CD14-positive monocyte (primary cell): ENCODE measurements at regions not wholly inside any gene's neighbourhood (a gene's known extent, or its start where the extent isn't known, plus 50 kb on each side); places are given as distances from the start of the nearest gene placed in this dataset.

Experiments
- DNase-seq, 3 donors: peaks; one replicate each; pipeline ENCODE4 v3.0.0-alpha.2; 2011 to 2022
- H2AFZ ChIP-seq: 2 replicates; pipeline ENCODE4 v1.6.0; 2012; ENCODE audit warnings: mild to moderate bottlenecking, low read depth, low read length, inconsistent platforms; ENCODE audit not compliant: insufficient read depth, poor library complexity, severe bottlenecking
- H3K27ac ChIP-seq, 2 donors: 1 replicate in 1 of 2; 2 replicates in 1 of 2; pipeline ENCODE4 v1.5.1; 2012 to 2013; ENCODE audit warnings: low read length in 2 of 2, control low read depth in 1 of 2, inconsistent platforms in 1 of 2, low read depth in 1 of 2, mild to moderate bottlenecking in 1 of 2
- H3K27me3 ChIP-seq, 2 donors: one replicate each; pipeline versions ENCODE4 v1.6.0 to v1.6.1; 2011 to 2013; ENCODE audit warnings: low read length in 2 of 2; ENCODE audit not compliant: control insufficient read depth in 2 of 2, insufficient read depth in 2 of 2
- H3K36me3 ChIP-seq, 2 donors: replicated peaks in 1 of 2; 1 replicate in 1 of 2; 2 replicates in 1 of 2; pipeline versions ENCODE4 v1.5.1 to v1.6.1; 2012 to 2013; ENCODE audit warnings: low read length in 2 of 2, control low read depth in 1 of 2, inconsistent platforms in 1 of 2, mild to moderate bottlenecking in 1 of 2; ENCODE audit not compliant: insufficient read depth in 2 of 2, control insufficient read depth in 1 of 2
- H3K4me1 ChIP-seq, 2 donors: 1 replicate in 1 of 2; 2 replicates in 1 of 2; pipeline versions ENCODE4 v1.5.1 to v1.6.1; 2012 to 2013; ENCODE audit warnings: low read length in 2 of 2, control low read depth in 1 of 2, inconsistent platforms in 1 of 2, mild to moderate bottlenecking in 1 of 2, moderate library complexity in 1 of 2; ENCODE audit not compliant: insufficient read depth in 2 of 2, control insufficient read depth in 1 of 2
- H3K4me2 ChIP-seq: replicated peaks from 2 replicates; pipeline ENCODE3; 2012; ENCODE audit warnings: low read length, moderate library complexity, mild to moderate bottlenecking; ENCODE audit not compliant: poor library complexity, severe bottlenecking; ENCODE audit errors: extremely low read depth
- H3K4me3 ChIP-seq, 3 experiments: fragments of 200-600 bp in 1 of 3; sonication (generic) in 1 of 3; replicated peaks in 1 of 3; 1 replicate in 2 of 3; 2 replicates in 1 of 3; pipeline ENCODE4 v1.5.1; 2011 to 2013; ENCODE audit warnings: low read length in 3 of 3, mild to moderate bottlenecking in 3 of 3, control low read depth in 2 of 3, low read depth in 2 of 3, inconsistent platforms in 1 of 3, moderate library complexity in 1 of 3
- H3K79me2 ChIP-seq: 2 replicates; pipeline ENCODE4 v1.6.0; 2012; ENCODE audit warnings: mild to moderate bottlenecking, control low read depth, inconsistent platforms, low read length, moderate library complexity; ENCODE audit not compliant: insufficient read depth
- H3K9ac ChIP-seq: 2 replicates; pipeline ENCODE4 v1.6.0; 2017; ENCODE audit warnings: low read length, mild to moderate bottlenecking; ENCODE audit not compliant: insufficient read depth, poor library complexity, severe bottlenecking
- H3K9me3 ChIP-seq, 2 donors: replicated peaks in 1 of 2; 1 replicate in 1 of 2; 2 replicates in 1 of 2; pipeline versions ENCODE4 v1.5.1 to v1.6.1; 2012 to 2013; ENCODE audit warnings: low read length in 2 of 2, control low read depth in 1 of 2; ENCODE audit not compliant: control insufficient read depth in 1 of 2, insufficient read depth in 1 of 2
- H4K20me1 ChIP-seq: 2 replicates; pipeline ENCODE4 v1.6.0; 2012; ENCODE audit warnings: mild to moderate bottlenecking, low read length, control low read depth, moderate library complexity; ENCODE audit not compliant: insufficient read depth
- H3K27ac Mint-ChIP-seq, 7 donors: one replicate each; pipeline ENCODE4 v1.8.0; 2020; ENCODE audit warnings: mild to moderate bottlenecking in 7 of 7, mixed read lengths in 7 of 7, moderate library complexity in 6 of 7, inconsistent platforms in 2 of 7
- H3K27me3 Mint-ChIP-seq, 3 donors: one replicate each; pipeline ENCODE4 v1.8.0; 2021 to 2022; ENCODE audit warnings: low read depth in 3 of 3, mild to moderate bottlenecking in 3 of 3, mixed read lengths in 3 of 3, moderate library complexity in 3 of 3, inconsistent platforms in 1 of 3
- H3K36me3 Mint-ChIP-seq, 2 donors: one replicate each; pipeline ENCODE4 v1.8.0; 2020; ENCODE audit warnings: mixed read lengths in 2 of 2, inconsistent platforms in 1 of 2, mild to moderate bottlenecking in 1 of 2
- H3K4me1 Mint-ChIP-seq: one replicate; pipeline ENCODE4 v1.8.0; 2020; ENCODE audit warnings: mild to moderate bottlenecking, mixed read lengths
- H3K4me3 Mint-ChIP-seq, 2 donors: one replicate each; pipeline ENCODE4 v1.8.0; 2020; ENCODE audit warnings: mild to moderate bottlenecking in 2 of 2, mixed read lengths in 2 of 2, moderate library complexity in 1 of 2
- H3K9me3 Mint-ChIP-seq, 7 donors: one replicate each; pipeline ENCODE4 v1.8.0; 2020 to 2022; ENCODE audit warnings: mixed read lengths in 7 of 7, mild to moderate bottlenecking in 6 of 7, moderate library complexity in 6 of 7, inconsistent platforms in 2 of 7
- CTCF ChIP-seq: fragments of 200-600 bp; IDR thresholded peaks from one replicate; pipeline ENCODE4 v1.8.0; 2022; ENCODE audit warnings: antibody characterized with exemption, mild to moderate bottlenecking
- WGBS: methylation state at CpG from one replicate; pipeline ENCODE4 v1.1.5; 2013; ENCODE audit warnings: missing lambda C conversion rate; ENCODE audit not compliant: insufficient coverage; 5-methylcytosine and 5-hydroxymethylcytosine counted together
- intact Hi-C, 2 donors: fragments of 100-400 bp; cut with micrococcal nuclease; formaldehyde crosslinking; loops; one replicate each; pipeline versions ENCODE4 v1.15.0 to v1.15.1; 2023

GRCh38 chr13:59534806-59535205 lies 628.9 kb downstream of the DIAPH3 start:
- intact Hi-C loops = no loop called here
- H3K79me2 ChIP-seq = no peaks in the 10 kb centered on the region
- 90% methylated on average over 2 of the region's 5 CpGs for WGBS
- H3K9me3 ChIP-seq = peaks cover 0 to 6% of the 10 kb centered on the region in 2 donors
- no peak overlapping the region for H2AFZ ChIP-seq
- H3K36me3 Mint-ChIP-seq = no peaks in the 10 kb centered on the region
- H3K27ac Mint-ChIP-seq = no peak overlapping the region
- H3K4me3 Mint-ChIP-seq = no peak overlapping the region
- H3K4me3 ChIP-seq = no peak overlapping the region
- H3K4me2 ChIP-seq = no peak overlapping the region
- DNase-seq = no peak
- no peak overlapping the region for H3K27ac ChIP-seq
- H3K9ac ChIP-seq = no peak overlapping the region
- no peaks in the 10 kb centered on the region for H4K20me1 ChIP-seq
- no peaks in the 10 kb centered on the region for H3K36me3 ChIP-seq
- H3K4me1 Mint-ChIP-seq = peaks cover 13% of the 10 kb centered on the region
- no peak for TF ChIP-seq CTCF
- H3K27me3 Mint-ChIP-seq = peaks cover 0 to 4% (median 2%) of the 10 kb centered on the region in 3 donors
- peaks cover 0 to 8% of the 10 kb centered on the region in 2 donors for H3K4me1 ChIP-seq
- no peaks in the 10 kb centered on the region for H3K27me3 ChIP-seq
- H3K9me3 Mint-ChIP-seq = peaks cover 0 to 3% (median 2%) of the 10 kb centered on the region in 7 donors

- TF ChIP-seq CTCF = no peak
- H3K9me3 ChIP-seq = peaks cover 0 to 6% of the 10 kb centered on the region in 2 donors
- H3K4me3 ChIP-seq = no peak overlapping the region
- no peaks in the 10 kb centered on the region for H3K4me1 Mint-ChIP-seq
- H3K79me2 ChIP-seq = no peaks in the 10 kb centered on the region
- no peak for DNase-seq
- H3K9me3 Mint-ChIP-seq = peaks cover 0 to 3% (median 2%) of the 10 kb centered on the region in 7 donors
- intact Hi-C loops = no loop called here
- peaks cover 0 to 4% (median 2%) of the 10 kb centered on the region in 3 donors for H3K27me3 Mint-ChIP-seq
- no peaks in the 10 kb centered on the region for H3K4me1 ChIP-seq
- no peak overlapping the region for H2AFZ ChIP-seq
- 91% methylated on average over 3 of the region's 3 CpGs for WGBS
- no peak overlapping the region for H3K9ac ChIP-seq
- H3K4me2 ChIP-seq = no peak overlapping the region
- H3K27ac Mint-ChIP-seq = no peak overlapping the region
- H3K27ac ChIP-seq = no peak overlapping the region
- no peaks in the 10 kb centered on the region for H3K36me3 Mint-ChIP-seq
- no peaks in the 10 kb centered on the region for H4K20me1 ChIP-seq
- H3K4me3 Mint-ChIP-seq = no peak overlapping the region
- H3K27me3 ChIP-seq = no peaks in the 10 kb centered on the region
- H3K36me3 ChIP-seq = no peaks in the 10 kb centered on the region
These were observed 626.2 kb downstream of the DIAPH3 start for GRCh38 chr13:59537500-59537899.
